ENCODE measurements at regions not wholly inside any gene's neighbourhood (a gene's known extent, or its start where the extent isn't known, plus 50 kb on each side); places are given as distances from the start of the nearest gene placed in this dataset.

GRCh38 chr2:146429366-146429765 lies 1415.5 kb upstream of the ACVR2A start:
- TF ChIP-seq, protein P1, sequence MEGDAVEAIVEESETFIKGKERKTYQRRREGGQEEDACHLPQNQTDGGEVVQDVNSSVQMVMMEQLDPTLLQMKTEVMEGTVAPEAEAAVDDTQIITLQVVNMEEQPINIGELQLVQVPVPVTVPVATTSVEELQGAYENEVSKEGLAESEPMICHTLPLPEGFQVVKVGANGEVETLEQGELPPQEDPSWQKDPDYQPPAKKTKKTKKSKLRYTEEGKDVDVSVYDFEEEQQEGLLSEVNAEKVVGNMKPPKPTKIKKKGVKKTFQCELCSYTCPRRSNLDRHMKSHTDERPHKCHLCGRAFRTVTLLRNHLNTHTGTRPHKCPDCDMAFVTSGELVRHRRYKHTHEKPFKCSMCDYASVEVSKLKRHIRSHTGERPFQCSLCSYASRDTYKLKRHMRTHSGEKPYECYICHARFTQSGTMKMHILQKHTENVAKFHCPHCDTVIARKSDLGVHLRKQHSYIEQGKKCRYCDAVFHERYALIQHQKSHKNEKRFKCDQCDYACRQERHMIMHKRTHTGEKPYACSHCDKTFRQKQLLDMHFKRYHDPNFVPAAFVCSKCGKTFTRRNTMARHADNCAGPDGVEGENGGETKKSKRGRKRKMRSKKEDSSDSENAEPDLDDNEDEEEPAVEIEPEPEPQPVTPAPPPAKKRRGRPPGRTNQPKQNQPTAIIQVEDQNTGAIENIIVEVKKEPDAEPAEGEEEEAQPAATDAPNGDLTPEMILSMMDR (IDR thresholded peaks at IDR 0.05) = no peak
- TF ChIP-seq REST (IDR thresholded peaks at IDR 0.05; ENCODE audit: insufficient read depth in 1 of 2, low read depth in 2 of 2, low read length in 1 of 2) = no peak
- no peak for TF ChIP-seq POLR2AphosphoS5 (IDR thresholded peaks at IDR 0.05; ENCODE audit: low read depth, low read length)
- TF ChIP-seq SIN3A (IDR thresholded peaks at IDR 0.05; ENCODE audit: borderline replicate concordance, insufficient read depth, low read depth, low read length) = no peak
